Right atrium auricular region (tissue), 2 donors: ENCODE measurements at regions not wholly inside any gene's neighbourhood (a gene's known extent, or its start where the extent isn't known, plus 50 kb on each side); places are given as distances from the start of the nearest gene placed in this dataset.

Experiments used
- DNase-seq: peaks from one replicate; pipeline ENCODE4 v3.0.0-alpha.2; 2019; ENCODE audit warnings: low spot score
- H3K27ac ChIP-seq, 2 donors: fragments of 200-600 bp; sonication (generic); 1 replicate in 1 of 2; 2 replicates in 1 of 2; pipeline ENCODE4 v1.5.1; 2016 to 2019
- H3K27me3 ChIP-seq, 2 donors: fragments of 200-600 bp; sonication (generic); one replicate each; pipeline versions ENCODE4 v1.5.1 to v1.6.0; 2017 to 2019
- H3K36me3 ChIP-seq: fragments of 200-600 bp; sonication (generic); one replicate; pipeline ENCODE4 v1.5.1; 2016
- H3K4me1 ChIP-seq, 2 donors: fragments of 200-600 bp; sonication (generic); one replicate each; pipeline versions ENCODE4 v1.5.1 to v1.6.0; 2017 to 2019
- H3K4me3 ChIP-seq, 2 donors: fragments of 200-600 bp; sonication (generic); 1 replicate in 1 of 2; 2 replicates in 1 of 2; pipeline ENCODE4 v1.5.1; 2017 to 2019; ENCODE audit warnings: mild to moderate bottlenecking in 1 of 2, moderate library complexity in 1 of 2
- H3K9me3 ChIP-seq, 2 donors: fragments of 200-600 bp; sonication (generic); one replicate each; pipeline ENCODE4 v1.5.1; 2019
- TF ChIP-seq, protein P1 (sequence below), 2 donors: fragments of 200-600 bp; sonication (generic); IDR thresholded peaks; one replicate each; pipeline ENCODE4 v1.5.1; 2019; ENCODE audit warnings: antibody characterized with exemption in 2 of 2

DNA sequence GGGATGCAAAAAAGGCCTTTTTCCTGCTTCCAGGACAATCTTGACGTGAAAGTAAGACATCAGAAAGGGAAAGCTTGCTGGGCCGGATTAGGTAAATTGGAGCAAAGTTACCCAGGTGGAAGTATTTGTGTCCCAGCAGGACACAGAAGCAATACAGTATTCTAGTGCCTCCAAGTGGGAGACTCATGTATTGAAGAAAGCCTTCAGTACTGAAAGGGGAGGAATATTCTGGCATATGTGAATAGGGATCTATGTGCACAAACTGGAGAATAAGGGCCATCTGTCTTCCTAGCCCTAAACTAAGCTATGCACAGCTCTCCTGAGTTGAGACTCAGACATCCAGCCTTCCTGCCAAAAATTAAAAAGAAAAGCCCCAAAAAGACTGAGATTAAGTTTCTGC, 327.3 kb upstream of the CDH8 start:
- TF ChIP-seq, protein P1, sequence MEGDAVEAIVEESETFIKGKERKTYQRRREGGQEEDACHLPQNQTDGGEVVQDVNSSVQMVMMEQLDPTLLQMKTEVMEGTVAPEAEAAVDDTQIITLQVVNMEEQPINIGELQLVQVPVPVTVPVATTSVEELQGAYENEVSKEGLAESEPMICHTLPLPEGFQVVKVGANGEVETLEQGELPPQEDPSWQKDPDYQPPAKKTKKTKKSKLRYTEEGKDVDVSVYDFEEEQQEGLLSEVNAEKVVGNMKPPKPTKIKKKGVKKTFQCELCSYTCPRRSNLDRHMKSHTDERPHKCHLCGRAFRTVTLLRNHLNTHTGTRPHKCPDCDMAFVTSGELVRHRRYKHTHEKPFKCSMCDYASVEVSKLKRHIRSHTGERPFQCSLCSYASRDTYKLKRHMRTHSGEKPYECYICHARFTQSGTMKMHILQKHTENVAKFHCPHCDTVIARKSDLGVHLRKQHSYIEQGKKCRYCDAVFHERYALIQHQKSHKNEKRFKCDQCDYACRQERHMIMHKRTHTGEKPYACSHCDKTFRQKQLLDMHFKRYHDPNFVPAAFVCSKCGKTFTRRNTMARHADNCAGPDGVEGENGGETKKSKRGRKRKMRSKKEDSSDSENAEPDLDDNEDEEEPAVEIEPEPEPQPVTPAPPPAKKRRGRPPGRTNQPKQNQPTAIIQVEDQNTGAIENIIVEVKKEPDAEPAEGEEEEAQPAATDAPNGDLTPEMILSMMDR (IDR thresholded peaks at IDR 0.05), result no peak
- Histone ChIP-seq H3K36me3 (no peaks in the 10 kb centered on the region), H3K4me1 (no peaks in the 10 kb centered on the region), H3K9me3 (peaks cover 0 to 6% of the 10 kb centered on the region in 2 donors), H3K27me3 (no peaks in the 10 kb centered on the region), H3K4me3 (no peak overlapping the region), H3K27ac (no peak overlapping the region)
- no peak for DNase-seq

DNA sequence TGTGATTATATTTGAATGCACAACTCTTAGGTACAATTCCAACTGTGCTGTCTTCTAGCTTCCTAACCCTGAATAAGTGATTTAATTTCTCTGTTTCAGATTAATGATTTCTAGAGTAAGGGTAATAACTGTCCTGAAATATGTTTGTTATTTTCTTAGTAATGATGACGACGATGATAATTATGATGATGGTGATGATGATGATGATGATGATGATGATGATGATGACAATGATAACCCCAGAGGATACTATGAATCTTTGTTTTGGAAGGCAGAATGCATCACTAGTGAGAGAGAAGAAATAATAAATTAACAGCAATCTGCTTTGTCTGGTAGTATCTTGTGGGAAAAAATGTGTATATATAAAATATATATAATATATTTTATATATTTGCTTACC, 317.1 kb upstream of the CDH8 start:
- Histone ChIP-seq H3K36me3 (no peaks in the 10 kb centered on the region), H3K4me3 (no peak overlapping the region), H3K9me3 (no peaks in the 10 kb centered on the region), H3K27ac (no peak overlapping the region), H3K4me1 (no peaks in the 10 kb centered on the region), H3K27me3 (no peaks in the 10 kb centered on the region)
- TF ChIP-seq, protein P1 (IDR thresholded peaks at IDR 0.05), result no peak
- DNase-seq, result no peak

DNA sequence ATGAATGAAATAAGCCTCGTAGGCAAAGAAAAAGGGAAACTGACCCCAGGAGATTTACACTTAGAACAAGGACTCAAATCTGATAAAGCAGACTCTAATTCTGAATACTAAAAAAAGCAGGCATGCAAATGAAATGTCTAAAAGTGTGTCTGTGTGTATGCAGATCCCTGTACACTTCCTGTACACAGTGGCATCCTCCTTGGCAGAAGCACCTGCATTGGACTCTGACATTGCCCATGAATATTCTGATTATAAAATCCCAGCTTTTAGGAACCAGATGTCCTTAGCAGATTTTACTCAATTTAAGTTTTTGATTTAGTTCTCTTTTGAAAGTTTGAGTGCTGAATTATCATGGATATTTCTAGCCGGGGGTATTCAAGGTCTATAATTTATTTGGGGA, 306.0 kb upstream of the CDH8 start:
- Histone ChIP-seq H3K9me3 (no peaks in the 10 kb centered on the region), H3K36me3 (no peaks in the 10 kb centered on the region), H3K27me3 (no peaks in the 10 kb centered on the region), H3K4me1 (no peaks in the 10 kb centered on the region), H3K27ac (no peak overlapping the region), H3K4me3 (no peak overlapping the region)
- DNase-seq, result no peak
- TF ChIP-seq, protein P1 (IDR thresholded peaks at IDR 0.05), result no peak

DNA sequence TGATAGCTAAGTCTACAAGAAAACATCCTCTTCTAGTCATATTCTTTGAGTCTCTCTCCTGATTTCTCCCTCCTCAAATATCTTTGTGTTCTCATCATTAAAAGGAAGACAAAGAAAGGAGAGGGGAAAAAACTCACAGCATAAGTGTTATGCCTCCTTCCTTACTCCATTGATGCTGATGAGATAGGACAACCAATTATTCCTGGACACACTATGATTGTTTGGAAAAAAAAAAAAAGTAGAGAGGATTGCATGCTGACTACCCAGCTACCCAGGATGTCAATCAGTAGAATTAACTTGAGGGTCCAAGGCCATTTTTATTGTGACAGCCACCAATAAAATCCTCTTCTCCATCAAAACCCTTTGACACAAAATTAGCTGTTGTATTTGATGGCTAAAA, 299.1 kb upstream of the CDH8 start:
- H3K4me1 ChIP-seq, result no peaks in the 10 kb centered on the region
- DNase-seq, result no peak
- no peaks in the 10 kb centered on the region for H3K36me3 ChIP-seq
- no peak overlapping the region for H3K27ac ChIP-seq
- no peaks in the 10 kb centered on the region for H3K27me3 ChIP-seq
- no peaks in the 10 kb centered on the region for H3K9me3 ChIP-seq
- no peak overlapping the region for H3K4me3 ChIP-seq
- TF ChIP-seq, protein P1 (IDR thresholded peaks at IDR 0.05), result no peak

DNA sequence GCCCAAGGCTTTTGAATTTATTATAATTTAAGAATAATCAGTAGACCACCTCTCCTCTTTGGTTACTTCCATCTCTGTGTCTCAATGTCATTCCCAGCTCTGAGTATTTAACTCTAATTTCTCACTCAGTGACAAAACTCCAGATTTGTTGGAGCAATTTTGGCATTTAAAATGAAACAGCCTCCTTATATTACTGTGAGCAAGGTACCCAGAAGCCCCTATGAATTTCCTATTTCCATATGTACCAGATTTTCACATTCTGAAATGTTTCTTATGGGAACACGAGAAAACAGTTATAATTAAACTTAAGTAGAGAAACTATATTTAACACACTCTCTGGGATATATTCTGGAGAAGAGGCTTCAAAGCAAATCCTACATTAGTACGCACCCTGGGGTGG, 285.4 kb upstream of the CDH8 start:
- Histone ChIP-seq H3K4me3 (no peak overlapping the region), H3K9me3 (no peaks in the 10 kb centered on the region), H3K4me1 (no peaks in the 10 kb centered on the region), H3K27ac (no peak overlapping the region), H3K27me3 (no peaks in the 10 kb centered on the region), H3K36me3 (no peaks in the 10 kb centered on the region)
- no peak for DNase-seq
- TF ChIP-seq, protein P1 (IDR thresholded peaks at IDR 0.05), result no peak

DNA sequence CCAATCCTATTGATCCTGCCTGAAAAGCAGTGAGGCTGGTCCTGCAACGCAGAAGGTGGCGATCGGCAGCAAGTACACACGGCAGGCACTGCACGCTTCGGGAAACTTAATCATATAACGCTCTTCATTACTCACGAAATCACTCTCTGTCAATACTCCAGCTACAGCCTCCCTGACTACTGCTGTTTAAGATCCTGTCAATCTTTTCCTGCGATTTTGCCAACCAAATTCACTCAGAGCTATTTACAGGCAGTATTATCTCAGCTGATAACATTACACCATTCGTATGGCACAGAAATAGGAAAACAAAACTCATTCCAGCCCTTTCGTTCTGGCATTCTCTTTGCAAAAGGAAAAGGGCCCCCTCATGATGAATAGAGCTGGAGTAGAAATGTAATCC, 262.4 kb upstream of the CDH8 start:
- no peaks in the 10 kb centered on the region for H3K36me3 ChIP-seq
- no peak overlapping the region for H3K4me3 ChIP-seq
- H3K27me3 ChIP-seq, result no peaks in the 10 kb centered on the region
- no peak overlapping the region for H3K27ac ChIP-seq
- no peaks in the 10 kb centered on the region for H3K9me3 ChIP-seq
- H3K4me1 ChIP-seq, result no peaks in the 10 kb centered on the region
- TF ChIP-seq, protein P1 (IDR thresholded peaks at IDR 0.05), result no peak
- DNase-seq, result no peak
